CD4-positive, alpha-beta T cell treated with Interleukin-4 for 4 hours (primary cell): ENCODE measurements at regions not wholly inside any gene's neighbourhood (a gene's known extent, or its start where the extent isn't known, plus 50 kb on each side); places are given as distances from the start of the nearest gene placed in this dataset.
"Not testable (repeated sequence)": the region's sequence is repeated elsewhere in the genome, so short reads cannot be mapped to it uniquely, and the experiment has no call there.

Source experiments
- DNase-seq: peaks from one replicate; pipeline ENCODE4 v3.0.0-alpha.2; 2020

- no peak for DNase-seq
Observed at GRCh38 chr17:33914125-33914524, 341.0 kb upstream of the CCL2 start.

GRCh38 chr17:33922971-33923370, 332.1 kb upstream of the CCL2 start:
- no peak for DNase-seq

- DNase-seq = no peak
Observed at GRCh38 chr17:33924104-33924503, 331.0 kb upstream of the CCL2 start.

GRCh38 chr17:33925649-33926048, 329.4 kb upstream of the CCL2 start:
- no peak for DNase-seq

GRCh38 chr17:33927732-33928133, 327.4 kb upstream of the CCL2 start:
- DNase-seq = no peak

GRCh38 chr17:33929181-33929724, 325.8 kb upstream of the CCL2 start:
- no peak for DNase-seq

- DNase-seq = not testable (repeated sequence)
Observed at GRCh38 chr17:33931148-33931814, 323.8 kb upstream of the CCL2 start.

- no peak for DNase-seq
Observed at GRCh38 chr17:33932996-33933395, 322.1 kb upstream of the CCL2 start.

GRCh38 chr17:33933576-33933975, 321.5 kb upstream of the CCL2 start:
- DNase-seq = no peak

GRCh38 chr17:33934696-33935095, 320.4 kb upstream of the CCL2 start:
- no peak for DNase-seq

GRCh38 chr17:33935822-33936221, 319.3 kb upstream of the CCL2 start:
- DNase-seq = no peak

- no peak for DNase-seq
Observed at GRCh38 chr17:33936764-33937163, 318.3 kb upstream of the CCL2 start.

GRCh38 chr17:33939959-33940358, 315.1 kb upstream of the CCL2 start:
- no peak for DNase-seq

GRCh38 chr17:33940769-33941370, 314.2 kb upstream of the CCL2 start:
- no peak for DNase-seq

- no peak for DNase-seq
Observed at GRCh38 chr17:33941744-33942143, 313.3 kb upstream of the CCL2 start.

- DNase-seq = no peak
Observed at GRCh38 chr17:33942414-33942813, 312.7 kb upstream of the CCL2 start.

- no peak for DNase-seq
Observed at GRCh38 chr17:33944412-33944811, 310.7 kb upstream of the CCL2 start.

- DNase-seq = no peak
Observed at GRCh38 chr17:33944826-33945225, 310.3 kb upstream of the CCL2 start.

- DNase-seq = no peak
Observed at GRCh38 chr17:33945646-33946546, 309.2 kb upstream of the CCL2 start.

- DNase-seq = no peak
Observed at GRCh38 chr17:33947762-33948161, 307.3 kb upstream of the CCL2 start.

- no peak for DNase-seq
Observed at GRCh38 chr17:33948309-33948708, 306.8 kb upstream of the CCL2 start.

GRCh38 chr17:33949100-33949499, 306.0 kb upstream of the CCL2 start:
- DNase-seq = no peak

GRCh38 chr17:33950061-33950460, 305.0 kb upstream of the CCL2 start:
- DNase-seq = no peak

GRCh38 chr17:33952425-33952824, 302.7 kb upstream of the CCL2 start:
- no peak for DNase-seq
